ENCODE measurements at regions not wholly inside any gene's neighbourhood (a gene's known extent, or its start where the extent isn't known, plus 50 kb on each side); places are given as distances from the start of the nearest gene placed in this dataset.

- Histone ChIP-seq H3K4me2 (ENCODE audit: low read length) (no peak overlapping the region), H3K9ac (no peak overlapping the region)
These were observed 290.2 kb upstream of the GHITM start for GRCh38 chr10:83849150-83849549.

GRCh38 chr10:83852146-83852545, 287.2 kb upstream of the GHITM start:
- Histone ChIP-seq H3K27ac (no peak overlapping the region), H3K9me3 (ENCODE audit: control insufficient read depth, low read length) (no peaks in the 10 kb centered on the region), H3K79me2 (no peaks in the 10 kb centered on the region), H3K4me1 (no peaks in the 10 kb centered on the region), H3K9ac (no peak overlapping the region), H3K36me3 (ENCODE audit: control insufficient read depth, insufficient read depth, low read length) (no peaks in the 10 kb centered on the region), H3K27me3 (ENCODE audit: control insufficient read depth, insufficient read depth, low read length) (no peaks in the 10 kb centered on the region), H2AFZ (no peak overlapping the region), H3K4me2 (ENCODE audit: low read length) (no peak overlapping the region), H3K4me3 (ENCODE audit: low read depth, low read length) (no peak overlapping the region)
- no peak for TF ChIP-seq CTCF (IDR thresholded peaks at IDR 0.05)

More at GRCh38 chr10:83849150-83849549, 290.2 kb upstream of the GHITM start:
- no peaks in the 10 kb centered on the region for H3K79me2 ChIP-seq
- H2AFZ ChIP-seq = no peak overlapping the region
- H3K4me3 ChIP-seq (ENCODE audit: low read depth, low read length) = no peak overlapping the region
- no peaks in the 10 kb centered on the region for H3K9me3 ChIP-seq (ENCODE audit: control insufficient read depth, low read length)
- TF ChIP-seq CTCF (IDR thresholded peaks at IDR 0.05) = no peak
- no peak overlapping the region for H3K27ac ChIP-seq
- H3K27me3 ChIP-seq (ENCODE audit: control insufficient read depth, insufficient read depth, low read length) = no peaks in the 10 kb centered on the region
- no peaks in the 10 kb centered on the region for H3K36me3 ChIP-seq (ENCODE audit: control insufficient read depth, insufficient read depth, low read length)
- no peaks in the 10 kb centered on the region for H3K4me1 ChIP-seq

GRCh38 chr10:83862723-83863122, 276.6 kb upstream of the GHITM start:
- Histone ChIP-seq H3K4me2 (ENCODE audit: low read length) (no peak overlapping the region), H3K27me3 (ENCODE audit: control insufficient read depth, insufficient read depth, low read length) (no peaks in the 10 kb centered on the region), H3K27ac (no peak overlapping the region), H3K4me3 (ENCODE audit: low read depth, low read length) (no peak overlapping the region), H2AFZ (no peak overlapping the region), H3K9me3 (ENCODE audit: control insufficient read depth, low read length) (no peaks in the 10 kb centered on the region), H3K79me2 (no peaks in the 10 kb centered on the region), H3K4me1 (no peaks in the 10 kb centered on the region), H3K36me3 (ENCODE audit: control insufficient read depth, insufficient read depth, low read length) (no peaks in the 10 kb centered on the region), H3K9ac (no peak overlapping the region)
- no peak for TF ChIP-seq CTCF (IDR thresholded peaks at IDR 0.05)

GRCh38 chr10:83863283-83863966, 275.9 kb upstream of the GHITM start:
- H3K4me3 ChIP-seq (ENCODE audit: low read depth, low read length) = no peak overlapping the region
- no peak overlapping the region for H3K4me2 ChIP-seq (ENCODE audit: low read length)
- no peaks in the 10 kb centered on the region for H3K79me2 ChIP-seq
- H3K4me1 ChIP-seq = no peaks in the 10 kb centered on the region
- H3K9me3 ChIP-seq (ENCODE audit: control insufficient read depth, low read length) = no peaks in the 10 kb centered on the region
- no peak overlapping the region for H2AFZ ChIP-seq
- no peaks in the 10 kb centered on the region for H3K36me3 ChIP-seq (ENCODE audit: control insufficient read depth, insufficient read depth, low read length)
- no peaks in the 10 kb centered on the region for H3K27me3 ChIP-seq (ENCODE audit: control insufficient read depth, insufficient read depth, low read length)
- H3K27ac ChIP-seq = no peak overlapping the region
- no peak overlapping the region for H3K9ac ChIP-seq
- TF ChIP-seq CTCF (IDR thresholded peaks at IDR 0.05) = no peak

GRCh38 chr10:83869898-83870297, 269.4 kb upstream of the GHITM start:
- TF ChIP-seq CTCF (IDR thresholded peaks at IDR 0.05) = no peak
- Histone ChIP-seq H3K4me1 (no peaks in the 10 kb centered on the region), H3K27ac (no peak overlapping the region), H3K79me2 (no peaks in the 10 kb centered on the region), H3K27me3 (ENCODE audit: control insufficient read depth, insufficient read depth, low read length) (no peaks in the 10 kb centered on the region), H3K36me3 (ENCODE audit: control insufficient read depth, insufficient read depth, low read length) (no peaks in the 10 kb centered on the region), H3K4me3 (ENCODE audit: low read depth, low read length) (no peak overlapping the region), H3K9ac (no peak overlapping the region), H3K9me3 (ENCODE audit: control insufficient read depth, low read length) (no peaks in the 10 kb centered on the region), H2AFZ (no peak overlapping the region), H3K4me2 (ENCODE audit: low read length) (no peak overlapping the region)

All from parathyroid adenoma (tissue), 2 donors.